ENCODE measurements at regions not wholly inside any gene's neighbourhood (a gene's known extent, or its start where the extent isn't known, plus 50 kb on each side); places are given as distances from the start of the nearest gene placed in this dataset.

DNA sequence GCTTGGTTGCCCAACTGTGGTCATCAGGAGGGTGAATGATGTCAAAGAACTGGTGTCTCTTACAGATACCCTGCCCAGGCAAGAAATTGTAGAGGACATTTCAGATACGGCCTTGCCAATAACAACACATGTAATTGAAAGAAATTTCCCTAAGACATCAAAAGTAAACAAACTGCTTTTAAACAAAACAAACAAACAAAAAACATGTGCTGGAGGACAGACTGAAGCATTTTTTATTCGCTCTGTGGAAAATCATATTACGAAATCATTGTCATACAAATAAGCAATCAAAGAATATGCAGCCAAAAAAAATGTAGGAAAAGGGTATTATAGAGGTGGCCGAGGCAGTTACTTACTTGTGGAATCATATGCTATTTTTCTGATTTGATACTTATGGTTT is 52.1 kb upstream of the MYEOV start:
- TF ChIP-seq, protein P1, sequence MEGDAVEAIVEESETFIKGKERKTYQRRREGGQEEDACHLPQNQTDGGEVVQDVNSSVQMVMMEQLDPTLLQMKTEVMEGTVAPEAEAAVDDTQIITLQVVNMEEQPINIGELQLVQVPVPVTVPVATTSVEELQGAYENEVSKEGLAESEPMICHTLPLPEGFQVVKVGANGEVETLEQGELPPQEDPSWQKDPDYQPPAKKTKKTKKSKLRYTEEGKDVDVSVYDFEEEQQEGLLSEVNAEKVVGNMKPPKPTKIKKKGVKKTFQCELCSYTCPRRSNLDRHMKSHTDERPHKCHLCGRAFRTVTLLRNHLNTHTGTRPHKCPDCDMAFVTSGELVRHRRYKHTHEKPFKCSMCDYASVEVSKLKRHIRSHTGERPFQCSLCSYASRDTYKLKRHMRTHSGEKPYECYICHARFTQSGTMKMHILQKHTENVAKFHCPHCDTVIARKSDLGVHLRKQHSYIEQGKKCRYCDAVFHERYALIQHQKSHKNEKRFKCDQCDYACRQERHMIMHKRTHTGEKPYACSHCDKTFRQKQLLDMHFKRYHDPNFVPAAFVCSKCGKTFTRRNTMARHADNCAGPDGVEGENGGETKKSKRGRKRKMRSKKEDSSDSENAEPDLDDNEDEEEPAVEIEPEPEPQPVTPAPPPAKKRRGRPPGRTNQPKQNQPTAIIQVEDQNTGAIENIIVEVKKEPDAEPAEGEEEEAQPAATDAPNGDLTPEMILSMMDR (IDR thresholded peaks at IDR 0.05): no peak
- no peak for TF ChIP-seq EP300 (IDR thresholded peaks at IDR 0.05)
